IPS-NIHi11 (cell line): ENCODE measurements at regions not wholly inside any gene's neighbourhood (a gene's known extent, or its start where the extent isn't known, plus 50 kb on each side); places are given as distances from the start of the nearest gene placed in this dataset.
"Not testable (repeated sequence)": the region's sequence is repeated elsewhere in the genome, so short reads cannot be mapped to it uniquely, and the experiment has no call there.

ENCODE experiments used
- DNase-seq: peaks from one replicate; pipeline ENCODE4 v3.0.0; 2012; ENCODE audit warnings: mixed read lengths, low spot score

GRCh38 chr14:52122163-52122562, 53.3 kb upstream of the NID2 start:
- DNase-seq = not testable (repeated sequence)

- DNase-seq = no peak
These were observed 52.6 kb upstream of the NID2 start for GRCh38 chr14:52121441-52121840.

GRCh38 chr14:52119030-52119429, 50.2 kb upstream of the NID2 start:
- no peak for DNase-seq
